Esophagus mucosa (tissue), 1 donor: ENCODE measurements at regions not wholly inside any gene's neighbourhood (a gene's known extent, or its start where the extent isn't known, plus 50 kb on each side); places are given as distances from the start of the nearest gene placed in this dataset.
"Not testable (repeated sequence)": the region's sequence is repeated elsewhere in the genome, so short reads cannot be mapped to it uniquely, and the experiment has no call there.

Experiments used
- ATAC-seq: fragments of 200-7000 bp; cut with Tn5 transposase; one replicate; pipeline ENCODE4 v1.9.1; 2020
- donor health status: DM: yes; HTN: yes; CAD: no.

DNA sequence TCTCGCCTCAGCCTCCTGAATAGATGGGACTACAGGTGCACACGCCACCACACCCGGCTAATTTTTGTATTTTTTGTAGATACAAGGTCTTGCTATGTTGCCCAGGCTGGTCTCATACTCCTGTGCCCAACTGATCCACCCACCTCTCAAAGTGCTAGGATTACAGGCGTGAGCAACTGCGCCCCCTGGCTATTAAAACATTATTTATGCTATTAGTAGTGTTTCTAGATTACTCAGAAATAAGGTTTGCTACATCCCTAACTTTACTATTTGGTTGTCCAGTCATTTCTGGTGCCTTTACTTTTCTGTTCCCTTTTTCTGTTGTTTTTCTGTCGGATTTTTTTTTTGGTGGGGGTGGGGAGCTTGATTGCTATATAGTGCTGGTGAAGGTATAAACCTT, 393.6 kb upstream of the TPM1 start:
- no peak for ATAC-seq

DNA sequence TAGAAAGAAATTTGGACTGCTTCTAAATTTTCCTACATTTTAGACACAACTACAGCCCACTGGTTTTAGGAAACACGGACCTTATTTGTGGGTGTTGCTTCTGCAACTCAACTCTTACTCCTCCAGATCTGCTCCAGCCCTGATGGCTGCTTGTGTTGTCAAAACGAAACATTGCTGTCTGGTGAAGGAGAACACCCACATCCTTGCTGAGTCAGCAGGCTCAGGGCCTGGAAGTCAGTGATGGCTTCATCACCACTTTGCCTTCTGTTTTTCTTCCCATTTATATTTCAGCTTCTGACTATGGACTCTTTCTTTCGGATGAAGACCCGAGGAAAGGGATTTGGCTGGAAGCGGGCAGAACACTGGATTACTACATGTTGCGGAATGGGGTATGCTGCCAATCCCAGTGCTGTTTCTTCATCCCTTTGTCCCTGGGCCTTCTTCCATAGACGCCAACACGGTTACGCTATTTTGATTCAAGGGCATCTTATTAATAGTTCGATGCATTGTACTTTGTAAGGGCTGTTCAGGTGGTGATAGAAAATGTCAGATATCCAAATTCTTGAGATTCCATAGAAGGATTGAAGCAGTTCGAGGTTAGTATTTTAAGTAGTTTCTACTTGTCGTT, 392.6 kb upstream of the TPM1 start:
- no peak for ATAC-seq

DNA sequence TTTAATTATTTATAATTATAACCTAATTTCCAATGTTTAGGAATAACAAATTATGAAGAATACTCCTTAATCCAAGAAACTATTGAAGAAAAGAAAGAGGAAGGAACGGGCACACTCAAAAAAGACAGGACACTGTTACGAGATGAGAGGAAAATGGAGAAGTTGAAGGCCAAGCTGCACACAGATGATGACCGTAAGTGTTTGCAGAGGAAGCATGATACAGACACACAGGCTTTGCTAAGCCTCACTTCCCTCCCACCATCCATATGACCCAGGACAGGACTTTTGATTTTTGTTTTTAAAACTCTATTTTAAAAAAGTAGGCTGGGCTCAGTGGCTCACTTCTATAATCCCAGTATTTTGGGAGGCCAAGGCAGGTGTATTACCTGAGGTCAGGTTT, 389.4 kb upstream of the TPM1 start:
- ATAC-seq, result no peak

DNA sequence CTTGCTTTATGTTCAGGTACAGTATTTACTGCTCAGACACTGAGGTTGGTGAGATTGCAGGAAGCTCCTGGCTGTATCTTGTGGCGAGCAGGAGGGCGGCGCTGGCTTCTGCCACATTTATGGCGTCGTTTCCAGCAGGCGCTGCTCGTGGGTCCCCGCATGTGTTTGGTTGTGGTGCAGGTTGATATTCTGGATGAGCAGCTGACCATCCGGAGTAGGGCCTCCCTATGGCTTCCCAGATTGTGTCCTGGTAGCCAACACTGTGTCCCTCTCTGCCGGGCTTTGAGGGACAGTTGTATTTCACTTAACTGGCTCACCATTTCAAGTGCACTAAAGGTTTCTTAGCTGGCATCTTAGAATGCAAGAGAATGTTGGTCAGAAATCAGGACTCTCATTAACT, 386.5 kb upstream of the TPM1 start:
- ATAC-seq, result no peak

DNA sequence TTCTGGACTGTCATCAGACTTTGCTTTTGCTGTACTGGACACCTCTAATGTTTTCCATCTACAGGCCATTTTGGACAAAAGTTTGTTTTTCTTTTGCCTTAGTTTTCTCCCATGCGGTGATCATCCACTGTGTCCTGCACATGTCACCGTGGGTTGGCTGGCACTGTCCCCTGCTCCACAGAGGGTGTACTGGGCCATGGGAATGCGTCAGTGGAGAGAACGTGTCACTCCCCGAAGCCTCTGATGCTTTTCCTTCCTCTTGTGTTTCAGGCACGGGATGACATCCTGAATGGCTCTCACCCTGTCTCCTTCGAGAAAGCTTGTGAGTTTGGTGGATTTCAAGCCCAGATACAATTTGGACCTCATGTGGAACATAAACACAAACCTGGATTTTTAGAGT, 385.0 kb upstream of the TPM1 start:
- not testable (repeated sequence) for ATAC-seq

DNA sequence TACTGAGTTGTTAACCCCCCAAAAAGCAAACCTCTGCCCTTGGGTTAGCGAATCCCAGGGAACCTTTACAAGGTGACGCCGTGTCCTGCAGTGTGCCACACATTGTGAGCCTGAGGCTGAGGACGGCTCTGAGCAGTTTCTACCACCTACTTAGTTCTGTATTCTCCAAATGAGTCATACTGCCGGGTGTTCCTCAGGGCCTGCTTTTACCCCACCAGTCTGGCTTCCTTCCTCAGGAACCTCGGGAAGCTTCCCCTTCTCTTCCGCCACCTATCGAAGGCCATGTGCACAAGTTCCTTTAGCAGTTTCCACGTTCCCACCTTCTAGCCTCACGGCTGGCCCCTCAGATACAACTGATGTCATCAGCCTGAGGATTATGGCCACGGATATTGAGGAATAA, 384.0 kb upstream of the TPM1 start:
- no peak for ATAC-seq

DNA sequence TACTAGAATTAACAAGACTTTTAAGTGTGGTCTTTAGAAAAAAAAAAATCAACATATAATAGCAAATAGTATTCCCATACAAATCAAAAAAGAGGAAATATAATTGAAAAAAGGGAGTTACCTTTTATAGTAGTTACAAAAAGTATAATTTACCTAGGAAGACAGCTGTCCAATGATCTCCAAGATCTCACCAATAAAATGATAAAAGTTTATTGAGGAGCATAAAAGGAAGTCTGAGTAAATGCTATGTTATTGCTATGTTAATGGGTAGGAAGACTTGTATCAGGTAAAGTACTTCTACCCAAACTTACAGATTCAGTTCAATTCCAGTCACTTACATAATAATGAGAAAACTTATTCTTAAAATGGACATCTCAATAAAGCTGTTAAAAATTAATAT, 379.0 kb upstream of the TPM1 start:
- no peak for ATAC-seq

DNA sequence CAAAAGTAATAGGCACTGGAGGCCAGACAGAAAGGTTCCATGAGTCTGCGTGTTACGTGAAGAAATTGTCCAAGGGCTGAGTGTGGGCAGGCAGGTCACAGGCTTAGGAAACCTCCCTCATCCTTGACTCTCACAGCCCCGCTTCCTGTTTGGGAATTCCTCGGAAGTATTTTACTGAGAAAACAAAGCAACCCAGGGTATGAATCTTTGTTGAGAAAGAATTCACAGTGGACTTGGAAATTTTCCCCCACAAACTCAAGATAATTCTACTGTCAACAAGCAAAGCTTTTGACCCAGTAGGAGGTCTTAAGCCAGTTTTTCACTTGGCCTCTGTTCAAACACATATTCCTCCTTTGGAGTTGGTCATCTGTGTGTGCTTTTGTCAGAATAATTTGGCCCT, 377.1 kb upstream of the TPM1 start:
- ATAC-seq, result no peak

DNA sequence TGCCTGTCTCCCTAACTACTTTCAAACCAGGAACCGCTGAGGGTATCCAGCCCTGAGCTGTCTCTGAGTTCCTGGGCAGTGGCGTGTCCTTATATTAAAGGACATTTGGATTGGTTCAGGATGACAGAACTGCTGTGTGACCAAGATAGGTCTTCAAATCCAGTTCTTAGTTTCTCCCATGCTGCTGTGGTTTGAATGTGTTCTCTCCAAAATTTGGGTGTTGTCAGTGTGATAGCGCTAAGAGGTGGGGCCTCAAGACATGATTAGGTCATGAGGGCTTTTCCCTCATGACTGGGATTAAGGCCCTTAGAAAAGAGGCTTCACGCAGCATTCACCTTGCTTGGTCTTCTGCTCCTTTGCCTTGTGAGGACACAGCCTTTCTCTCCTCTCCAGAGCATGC, 376.5 kb upstream of the TPM1 start:
- no peak for ATAC-seq

DNA sequence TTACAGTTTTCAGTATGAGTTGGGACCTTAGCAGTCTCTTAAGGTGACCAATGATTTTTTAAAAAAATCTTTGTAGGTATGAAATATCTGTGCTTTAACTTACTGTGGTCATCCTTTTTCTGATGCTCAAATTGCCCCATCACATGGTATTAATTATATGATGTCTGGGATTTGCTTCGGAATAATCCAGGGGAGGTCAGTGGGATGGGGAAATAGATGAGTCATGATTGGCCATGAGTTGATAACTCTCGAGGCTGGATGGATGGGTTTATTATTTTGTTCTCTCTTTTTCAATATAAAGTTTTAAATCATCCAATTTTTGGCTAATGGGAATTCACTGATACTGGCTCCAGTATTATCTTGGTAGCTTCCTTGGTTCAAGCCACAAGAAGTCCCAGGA, 370.3 kb upstream of the TPM1 start:
- no peak for ATAC-seq

DNA sequence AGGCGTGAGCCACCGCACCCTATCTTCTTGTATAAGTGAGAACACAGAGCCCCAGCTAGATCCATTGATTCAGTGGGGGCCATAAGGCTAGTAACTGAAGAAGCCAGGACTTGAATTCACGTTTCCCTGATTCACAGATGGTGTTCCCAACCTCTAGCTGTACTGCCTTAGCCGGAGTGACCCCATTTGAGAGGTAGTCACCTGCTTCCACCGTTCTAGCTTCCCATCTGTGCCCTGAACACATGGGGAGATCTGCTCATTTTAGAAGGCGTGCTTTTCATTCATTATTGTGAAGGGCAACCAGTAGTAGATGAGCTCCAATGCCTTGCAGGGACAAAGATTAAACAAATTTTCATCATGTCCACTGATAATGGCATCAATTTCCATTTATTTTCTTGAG, 365.7 kb upstream of the TPM1 start:
- ATAC-seq, result no peak

DNA sequence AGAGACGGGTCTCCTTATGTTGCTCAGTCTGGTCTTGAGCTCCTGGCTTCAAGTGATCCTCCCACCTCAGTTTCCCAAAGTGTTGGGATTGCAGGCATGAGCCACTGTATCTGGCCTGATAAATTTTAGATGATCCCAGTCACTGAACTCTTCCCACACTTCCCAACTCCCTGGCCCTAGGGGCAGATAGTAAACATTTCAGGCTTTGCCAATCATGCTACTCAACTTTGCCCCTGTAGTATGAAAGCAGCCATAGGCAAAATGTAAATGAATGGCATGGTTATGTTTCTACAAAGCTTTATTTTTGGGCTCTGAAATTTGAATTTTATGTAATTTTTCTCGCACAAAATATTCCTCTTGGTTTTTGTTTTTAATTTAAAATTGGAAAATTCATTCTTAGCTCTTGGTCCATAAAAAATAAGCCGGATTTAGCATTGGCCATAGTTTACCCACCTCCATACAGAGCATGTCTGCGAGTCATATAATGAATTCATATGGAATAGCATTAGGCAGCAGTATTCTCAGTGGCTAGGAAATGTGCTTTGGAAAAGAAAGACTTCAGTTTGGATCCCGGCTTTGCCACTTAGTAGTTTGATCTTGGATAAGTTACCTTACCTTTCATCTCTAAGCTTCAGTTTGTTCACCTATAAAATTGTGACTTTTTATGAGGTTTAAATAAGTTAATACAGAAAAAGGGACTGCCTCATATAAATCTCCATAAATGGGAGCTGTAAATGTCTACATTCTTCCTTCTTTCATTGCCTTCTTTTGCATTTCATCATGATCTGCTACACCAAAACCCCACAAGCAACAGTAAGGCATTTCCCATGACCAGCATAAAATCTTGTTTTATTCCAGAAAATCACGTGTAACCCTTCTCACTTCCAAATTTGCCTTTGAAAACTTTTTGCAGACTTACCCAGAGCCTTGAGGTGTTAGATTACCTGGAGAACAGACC, 360.3 kb upstream of the TPM1 start:
- no peak for ATAC-seq

DNA sequence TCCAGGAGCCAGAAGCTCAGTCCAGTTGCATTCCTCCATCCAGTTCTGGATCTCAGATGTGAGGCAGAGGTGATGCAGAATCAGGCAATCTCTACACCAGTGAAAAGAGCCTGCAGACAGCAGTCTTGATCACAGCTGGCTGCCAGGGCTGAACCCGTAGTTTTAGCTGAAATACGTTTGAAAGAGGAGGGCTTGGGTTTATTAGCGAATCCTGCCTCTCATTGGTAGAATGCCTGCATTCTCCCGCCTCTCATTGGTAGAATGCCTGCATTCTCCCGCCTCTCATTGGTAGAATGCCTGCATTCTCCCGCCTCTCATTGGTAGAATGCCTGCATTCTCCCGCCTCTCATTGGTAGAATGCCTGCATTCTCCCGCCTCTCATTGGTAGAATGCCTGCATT, 359.4 kb upstream of the TPM1 start:
- not testable (repeated sequence) for ATAC-seq

DNA sequence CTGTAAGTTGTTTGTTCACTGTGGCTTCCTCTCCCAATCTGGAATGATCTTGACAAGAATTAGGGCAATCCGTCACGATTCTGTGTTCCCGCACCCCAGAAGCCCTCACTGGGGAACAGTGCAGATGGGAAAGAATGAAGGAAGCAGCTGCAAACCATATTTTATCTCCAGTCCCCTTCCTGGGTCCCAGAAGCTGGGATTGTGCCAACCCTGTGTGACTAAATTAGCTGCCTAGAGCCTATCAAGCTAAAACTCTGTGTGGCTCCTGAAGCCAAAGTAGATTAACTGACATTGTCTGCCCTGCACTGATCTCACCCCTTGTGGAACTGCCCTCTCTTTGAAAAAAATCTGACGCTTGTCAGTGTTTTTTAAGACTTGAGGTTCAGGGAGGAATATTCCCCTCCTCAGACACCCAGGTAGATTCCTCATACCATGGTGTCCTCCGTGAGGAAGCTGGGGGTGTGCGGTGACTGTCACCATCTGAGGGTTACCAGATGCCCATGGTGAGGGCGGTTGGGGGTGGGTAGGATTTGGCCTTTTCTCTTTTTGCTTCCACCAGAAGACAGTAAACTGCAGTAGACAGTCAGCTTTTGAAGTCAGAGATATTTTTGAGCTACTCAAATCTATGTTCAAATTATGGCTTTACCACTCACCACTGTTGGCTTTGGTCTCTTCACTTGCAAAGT, 358.3 kb upstream of the TPM1 start:
- ATAC-seq, result no peak

DNA sequence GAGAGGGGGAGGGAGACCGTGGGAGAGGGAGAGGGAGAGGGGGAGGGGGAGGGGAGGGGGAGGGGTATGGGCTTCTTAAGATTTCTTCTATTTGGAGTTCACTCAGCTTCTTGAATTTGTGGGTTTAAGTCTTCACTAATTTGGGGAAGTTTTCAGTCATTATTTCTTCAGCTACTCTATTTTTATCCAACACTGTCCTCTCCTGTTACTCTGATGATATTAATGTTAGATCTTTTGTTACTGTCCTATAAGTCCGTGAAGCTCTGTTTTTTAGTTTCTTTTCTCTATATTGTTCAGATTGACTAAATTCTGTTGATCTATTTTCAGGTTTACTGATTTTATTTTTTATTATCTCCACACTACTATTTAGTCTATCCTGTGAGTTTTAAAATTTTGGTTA, 351.5 kb upstream of the TPM1 start:
- ATAC-seq, result no peak

DNA sequence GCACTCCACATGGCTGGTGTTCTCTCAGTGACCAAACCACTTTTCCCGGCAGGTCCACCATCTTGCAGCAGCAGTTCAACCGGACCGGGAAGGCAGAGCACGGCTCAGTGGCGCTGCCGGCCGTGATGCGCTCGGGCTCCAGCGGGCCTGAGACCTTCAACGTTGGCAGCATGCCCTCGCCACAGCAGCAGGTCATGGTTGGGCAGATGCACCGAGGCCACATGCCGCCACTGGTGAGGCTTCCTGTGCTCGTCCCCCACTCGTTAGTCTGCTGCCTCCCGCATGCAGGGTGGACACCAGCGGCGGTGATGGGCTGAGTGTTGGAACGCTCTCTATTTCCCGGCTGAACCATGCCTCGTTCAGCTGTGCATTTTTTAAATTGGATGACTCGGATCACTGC, 344.9 kb upstream of the TPM1 start:
- no peak for ATAC-seq

DNA sequence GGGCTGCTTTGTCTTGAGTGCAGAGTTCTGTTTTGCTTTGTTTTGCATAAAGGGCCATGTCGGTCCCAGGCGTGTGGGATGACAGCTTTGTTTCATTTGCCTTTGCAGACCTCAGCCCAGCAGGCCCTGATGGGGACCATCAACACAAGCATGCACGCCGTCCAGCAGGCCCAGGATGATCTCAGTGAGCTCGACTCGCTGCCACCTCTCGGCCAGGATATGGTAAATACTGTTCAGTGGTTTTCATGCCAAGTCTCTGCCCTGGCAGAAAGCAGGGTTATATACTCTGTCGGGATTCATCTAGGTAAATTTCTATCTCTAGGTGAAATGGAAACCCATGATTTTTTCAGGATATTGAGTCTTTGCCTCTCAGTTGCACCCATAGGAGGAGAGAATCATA, 343.9 kb upstream of the TPM1 start:
- ATAC-seq, result no peak

DNA sequence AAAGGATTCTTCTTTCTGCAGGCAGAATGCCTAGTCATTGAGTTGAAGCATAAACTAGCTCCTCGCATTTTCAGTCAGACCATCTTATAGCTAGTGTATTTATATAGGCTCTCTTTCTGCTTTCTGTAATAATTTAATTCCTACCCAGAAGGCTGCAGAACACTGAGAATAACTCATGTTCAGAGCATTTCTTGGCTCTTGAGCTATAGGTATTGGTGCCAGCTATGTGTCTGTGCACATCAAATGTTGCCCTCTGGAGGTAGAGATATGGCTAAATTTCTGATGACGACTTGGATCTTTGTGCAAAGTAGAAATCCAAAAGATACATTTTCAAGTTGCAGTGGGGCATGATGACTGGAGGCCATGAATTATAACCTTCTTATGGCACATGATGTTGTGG, 336.2 kb upstream of the TPM1 start:
- ATAC-seq, result no peak

DNA sequence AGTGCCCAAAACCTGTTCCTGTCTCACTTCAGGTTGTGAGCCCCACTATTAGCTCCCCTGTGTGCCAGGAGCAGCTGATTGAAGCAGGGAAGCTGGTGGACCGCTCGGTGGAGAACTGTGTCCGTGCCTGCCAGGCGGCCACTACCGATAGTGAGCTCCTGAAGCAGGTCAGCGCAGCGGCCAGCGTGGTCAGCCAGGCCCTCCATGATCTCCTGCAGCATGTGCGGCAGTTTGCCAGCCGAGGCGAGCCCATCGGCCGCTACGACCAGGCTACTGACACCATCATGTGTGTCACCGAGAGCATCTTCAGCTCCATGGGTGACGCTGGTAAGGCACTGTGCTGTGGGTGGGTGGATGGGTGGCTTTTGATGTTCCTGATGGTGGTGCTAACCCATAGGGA, 334.1 kb upstream of the TPM1 start:
- ATAC-seq, result no peak

DNA sequence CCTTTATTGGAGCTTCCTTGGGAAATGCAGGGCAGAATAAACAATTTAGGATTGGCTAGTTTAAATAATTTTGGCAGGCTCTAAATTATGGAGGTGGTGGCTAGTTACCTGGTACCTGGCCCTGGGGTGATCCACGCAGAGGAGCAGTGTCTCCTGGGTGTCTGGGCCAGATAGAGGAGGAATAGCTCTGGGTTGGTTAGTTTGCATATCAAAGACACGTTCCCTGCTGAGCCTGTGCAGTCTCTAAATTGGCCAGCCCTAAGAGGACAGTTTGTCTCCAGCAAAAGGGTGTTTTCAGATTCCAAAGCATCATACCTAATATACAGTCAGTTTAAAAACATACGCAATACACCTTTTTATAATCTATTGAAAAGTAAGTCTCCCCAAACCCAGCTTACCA, 333.3 kb upstream of the TPM1 start:
- ATAC-seq, result no peak

DNA sequence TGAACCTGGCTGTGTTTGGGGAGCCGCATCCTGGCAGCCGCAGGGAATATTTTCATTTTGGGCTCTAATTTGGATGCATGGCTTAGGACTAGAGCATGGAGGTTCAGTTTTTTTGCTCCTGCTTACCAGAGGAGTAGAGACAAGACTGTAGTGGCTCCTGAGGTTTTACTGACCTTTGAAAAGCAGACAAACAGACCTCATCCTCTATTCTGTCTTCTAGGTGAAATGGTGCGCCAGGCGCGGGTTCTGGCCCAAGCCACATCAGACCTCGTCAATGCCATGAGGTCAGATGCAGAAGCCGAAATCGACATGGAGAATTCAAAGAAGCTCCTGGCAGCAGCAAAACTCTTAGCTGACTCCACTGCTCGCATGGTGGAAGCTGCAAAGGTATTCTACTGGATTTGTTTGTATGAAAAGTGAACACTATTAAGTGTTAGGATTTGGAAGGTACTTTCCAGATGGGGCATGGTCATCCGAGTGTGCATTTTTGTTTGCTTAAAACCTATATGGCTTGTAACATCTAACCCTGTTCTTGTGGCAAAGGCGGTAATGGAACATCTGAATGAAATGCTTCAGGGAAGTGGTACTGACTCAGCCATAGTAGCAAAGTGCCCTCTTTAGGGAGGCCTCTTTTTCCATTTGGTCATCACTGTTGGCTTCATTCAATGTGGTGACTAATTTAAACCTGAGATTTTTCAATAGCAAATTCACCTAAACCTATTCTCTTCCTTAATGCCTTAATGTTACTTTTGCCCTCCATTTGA, 330.7 kb upstream of the TPM1 start:
- no peak for ATAC-seq

DNA sequence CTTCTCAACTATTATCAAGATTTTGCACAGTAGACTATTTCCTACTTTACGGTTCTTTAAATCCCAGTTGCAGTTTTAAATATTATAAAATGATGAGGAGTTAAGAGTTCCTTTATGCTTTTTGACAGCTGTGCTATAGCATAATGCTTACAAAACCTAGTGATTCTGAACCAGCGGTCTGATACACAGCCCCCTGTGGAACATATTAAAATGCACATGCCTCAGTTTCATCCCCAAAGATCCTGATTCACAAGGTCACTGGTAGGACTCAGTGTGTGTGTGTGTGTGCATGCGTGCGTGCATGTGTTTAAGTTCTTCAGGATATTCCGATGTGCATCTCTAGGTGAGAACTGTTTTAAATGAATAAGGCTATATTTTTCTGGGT, 330.1 kb upstream of the TPM1 start:
- no peak for ATAC-seq

DNA sequence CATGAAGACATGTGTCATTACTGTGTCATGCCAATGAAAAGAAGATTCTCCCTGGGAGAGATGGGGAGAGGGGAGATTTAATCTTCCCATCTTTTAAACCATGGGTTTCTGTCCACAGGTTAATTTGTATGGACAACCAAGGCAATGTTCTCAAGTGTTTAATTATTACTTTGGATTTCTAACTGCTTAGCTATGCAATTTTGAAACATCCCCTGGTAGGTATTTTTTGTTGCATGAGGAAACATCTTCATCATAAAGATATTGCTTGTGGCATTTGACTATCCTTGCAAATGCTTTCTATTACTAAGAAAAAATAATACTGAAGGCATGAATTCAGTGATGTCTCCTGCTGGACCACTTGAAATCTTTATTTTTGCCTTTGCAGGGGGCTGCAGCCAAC, 326.6 kb upstream of the TPM1 start:
- no peak for ATAC-seq
